ENCODE measurements at regions not wholly inside any gene's neighbourhood (a gene's known extent, or its start where the extent isn't known, plus 50 kb on each side); places are given as distances from the start of the nearest gene placed in this dataset.
A peak's percentile ranks its signal among the peaks of the same experiment; 100 is the strongest.

- Histone ChIP-seq H3K4me1 (ENCODE audit: control insufficient read depth in 3 of 3, insufficient read depth in 2 of 3, low read depth in 1 of 3, low read length in 2 of 3) (no peaks in the 10 kb centered on the region), H3K27ac (ENCODE audit: low read depth in 1 of 3, low read length in 2 of 3) (no peak overlapping the region), H3K36me3 (ENCODE audit: control insufficient read depth in 3 of 3, insufficient read depth in 2 of 3, low read depth in 1 of 3, low read length in 3 of 3) (no peaks in the 10 kb centered on the region), H3K27me3 (ENCODE audit: control insufficient read depth in 3 of 3, insufficient read depth in 3 of 3, low read length in 3 of 3) (no peaks in the 10 kb centered on the region), H3K9me3 (ENCODE audit: control insufficient read depth in 2 of 2, insufficient read depth in 1 of 2, low read depth in 1 of 2, low read length in 1 of 2) (no peaks in the 10 kb centered on the region), H3K4me3 (ENCODE audit: low read depth in 1 of 3, low read length in 3 of 3) (no peak overlapping the region)
- 87 to 94% (median 93%) methylated on average over 2 of the region's 2 CpGs for WGBS, 3 donors
- DNase-seq (no peak), FAIRE-seq (no peak)
These were observed 118.7 kb upstream of the MYOCD start for GRCh38 chr17:12546983-12547382.

DNA sequence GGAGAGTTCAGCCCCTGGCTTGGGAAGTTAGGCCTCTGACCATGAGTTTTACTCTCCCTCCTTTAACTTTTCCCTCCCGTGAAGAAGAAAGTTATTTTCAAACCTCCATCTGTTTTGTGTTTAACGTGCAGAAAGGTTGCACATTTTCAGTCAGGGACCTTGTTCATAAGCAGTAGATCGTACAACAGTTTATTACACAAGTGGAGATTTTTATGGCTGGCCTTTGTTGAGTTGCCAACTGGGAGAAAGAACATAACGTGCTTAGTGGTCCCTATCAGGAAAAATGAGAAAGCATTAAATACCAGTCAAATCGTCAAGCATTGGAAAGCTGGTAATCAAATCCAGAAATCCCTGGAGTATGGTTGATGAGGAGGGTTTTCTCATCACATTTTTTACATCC, 117.9 kb upstream of the MYOCD start:
- no peak overlapping the region for H3K4me3 ChIP-seq (ENCODE audit: low read depth in 1 of 3, low read length in 3 of 3)
- H3K36me3 ChIP-seq (ENCODE audit: control insufficient read depth in 3 of 3, insufficient read depth in 2 of 3, low read depth in 1 of 3, low read length in 3 of 3), result no peaks in the 10 kb centered on the region
- DNase-seq (no peak), FAIRE-seq (no peak)
- H3K4me1 ChIP-seq (ENCODE audit: control insufficient read depth in 3 of 3, insufficient read depth in 2 of 3, low read depth in 1 of 3, low read length in 2 of 3), result no peaks in the 10 kb centered on the region
- 29 to 81% (median 50%) methylated on average over 5 of the region's 5 CpGs for WGBS, 3 donors
- H3K9me3 ChIP-seq (ENCODE audit: control insufficient read depth in 2 of 2, insufficient read depth in 1 of 2, low read depth in 1 of 2, low read length in 1 of 2), result no peaks in the 10 kb centered on the region
- no peaks in the 10 kb centered on the region for H3K27me3 ChIP-seq (ENCODE audit: control insufficient read depth in 3 of 3, insufficient read depth in 3 of 3, low read length in 3 of 3)
- H3K27ac ChIP-seq (ENCODE audit: low read depth in 1 of 3, low read length in 2 of 3), result no peak overlapping the region

GRCh38 chr17:12548558-12548957, 117.1 kb upstream of the MYOCD start:
- H3K36me3 ChIP-seq (ENCODE audit: control insufficient read depth in 3 of 3, insufficient read depth in 2 of 3, low read depth in 1 of 3, low read length in 3 of 3), result no peaks in the 10 kb centered on the region
- WGBS, 3 donors, result 81 to 85% (median 84%) methylated on average over 4 of the region's 4 CpGs
- H3K4me3 ChIP-seq (ENCODE audit: low read depth in 1 of 3, low read length in 3 of 3), result no peak overlapping the region
- FAIRE-seq (no peak), DNase-seq (no peak)
- no peaks in the 10 kb centered on the region for H3K27me3 ChIP-seq (ENCODE audit: control insufficient read depth in 3 of 3, insufficient read depth in 3 of 3, low read length in 3 of 3)
- H3K27ac ChIP-seq (ENCODE audit: low read depth in 1 of 3, low read length in 2 of 3), result no peak overlapping the region
- H3K4me1 ChIP-seq (ENCODE audit: control insufficient read depth in 3 of 3, insufficient read depth in 2 of 3, low read depth in 1 of 3, low read length in 2 of 3), result no peaks in the 10 kb centered on the region
- H3K9me3 ChIP-seq (ENCODE audit: control insufficient read depth in 2 of 2, insufficient read depth in 1 of 2, low read depth in 1 of 2, low read length in 1 of 2), result no peaks in the 10 kb centered on the region

DNA sequence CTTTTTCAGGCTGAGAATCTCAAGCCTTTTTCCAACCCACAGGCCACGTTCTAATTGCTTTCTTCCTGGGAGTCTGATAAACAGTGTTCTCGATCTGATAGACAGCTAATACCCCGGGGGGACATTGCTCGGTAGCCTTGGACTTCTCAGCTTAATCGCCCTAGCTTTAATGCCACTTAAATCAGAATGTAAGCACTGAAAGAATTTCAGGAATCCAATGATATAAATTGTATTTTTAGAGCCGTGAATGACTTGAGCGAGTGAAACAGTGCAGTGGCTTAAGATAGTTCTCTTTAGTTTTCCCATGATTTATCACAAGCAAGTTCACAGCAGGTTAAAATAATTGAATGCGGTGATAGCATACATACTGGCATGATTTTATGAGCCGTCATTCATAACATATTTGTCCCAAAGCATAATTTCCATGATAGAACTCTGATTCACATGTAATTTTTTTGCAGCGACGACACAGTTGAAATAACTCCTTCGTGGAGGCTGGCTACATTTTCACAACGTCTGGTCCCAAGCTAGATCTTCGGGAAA, 116.1 kb upstream of the MYOCD start:
- H3K4me3 ChIP-seq (ENCODE audit: low read depth in 1 of 3, low read length in 3 of 3), result no peak overlapping the region
- H3K9me3 ChIP-seq (ENCODE audit: control insufficient read depth in 2 of 2, insufficient read depth in 1 of 2, low read depth in 1 of 2, low read length in 1 of 2), result no peaks in the 10 kb centered on the region
- no peaks in the 10 kb centered on the region for H3K27me3 ChIP-seq (ENCODE audit: control insufficient read depth in 3 of 3, insufficient read depth in 3 of 3, low read length in 3 of 3)
- H3K4me1 ChIP-seq (ENCODE audit: control insufficient read depth in 3 of 3, insufficient read depth in 2 of 3, low read depth in 1 of 3, low read length in 2 of 3), result no peaks in the 10 kb centered on the region
- no peaks in the 10 kb centered on the region for H3K36me3 ChIP-seq (ENCODE audit: control insufficient read depth in 3 of 3, insufficient read depth in 2 of 3, low read depth in 1 of 3, low read length in 3 of 3)
- peak overlapping the region in 1 of 3 donors; percentile 23 for H3K27ac ChIP-seq (ENCODE audit: low read depth in 1 of 3, low read length in 2 of 3)
- DNase-seq (no peak), FAIRE-seq (no peak)
- 52 to 64% (median 55%) methylated on average over 14 of the region's 14 CpGs for WGBS, 3 donors

- H3K27me3 ChIP-seq (ENCODE audit: control insufficient read depth in 3 of 3, insufficient read depth in 3 of 3, low read length in 3 of 3), result no peaks in the 10 kb centered on the region
- 86 to 89% (median 86%) methylated on average over 3 of the region's 3 CpGs for WGBS, 3 donors
- no peaks in the 10 kb centered on the region for H3K4me1 ChIP-seq (ENCODE audit: control insufficient read depth in 3 of 3, insufficient read depth in 2 of 3, low read depth in 1 of 3, low read length in 2 of 3)
- DNase-seq, result no peak
- no peak for FAIRE-seq
- H3K27ac ChIP-seq (ENCODE audit: low read depth in 1 of 3, low read length in 2 of 3), result no peak overlapping the region
- H3K36me3 ChIP-seq (ENCODE audit: control insufficient read depth in 3 of 3, insufficient read depth in 2 of 3, low read depth in 1 of 3, low read length in 3 of 3), result no peaks in the 10 kb centered on the region
- no peak overlapping the region for H3K4me3 ChIP-seq (ENCODE audit: low read depth in 1 of 3, low read length in 3 of 3)
- H3K9me3 ChIP-seq (ENCODE audit: control insufficient read depth in 2 of 2, insufficient read depth in 1 of 2, low read depth in 1 of 2, low read length in 1 of 2), result no peaks in the 10 kb centered on the region
These were observed 112.1 kb upstream of the MYOCD start for GRCh38 chr17:12553625-12554024.

GRCh38 chr17:12554251-12554650, 111.4 kb upstream of the MYOCD start:
- Histone ChIP-seq H3K4me1 (ENCODE audit: control insufficient read depth in 3 of 3, insufficient read depth in 2 of 3, low read depth in 1 of 3, low read length in 2 of 3) (no peaks in the 10 kb centered on the region), H3K36me3 (ENCODE audit: control insufficient read depth in 3 of 3, insufficient read depth in 2 of 3, low read depth in 1 of 3, low read length in 3 of 3) (no peaks in the 10 kb centered on the region), H3K9me3 (ENCODE audit: control insufficient read depth in 2 of 2, insufficient read depth in 1 of 2, low read depth in 1 of 2, low read length in 1 of 2) (no peaks in the 10 kb centered on the region), H3K4me3 (ENCODE audit: low read depth in 1 of 3, low read length in 3 of 3) (no peak overlapping the region), H3K27me3 (ENCODE audit: control insufficient read depth in 3 of 3, insufficient read depth in 3 of 3, low read length in 3 of 3) (no peaks in the 10 kb centered on the region), H3K27ac (ENCODE audit: low read depth in 1 of 3, low read length in 2 of 3) (no peak overlapping the region)
- 87 to 94% (median 91%) methylated on average over 4 of the region's 4 CpGs for WGBS, 3 donors
- DNase-seq (no peak), FAIRE-seq (no peak)

DNA sequence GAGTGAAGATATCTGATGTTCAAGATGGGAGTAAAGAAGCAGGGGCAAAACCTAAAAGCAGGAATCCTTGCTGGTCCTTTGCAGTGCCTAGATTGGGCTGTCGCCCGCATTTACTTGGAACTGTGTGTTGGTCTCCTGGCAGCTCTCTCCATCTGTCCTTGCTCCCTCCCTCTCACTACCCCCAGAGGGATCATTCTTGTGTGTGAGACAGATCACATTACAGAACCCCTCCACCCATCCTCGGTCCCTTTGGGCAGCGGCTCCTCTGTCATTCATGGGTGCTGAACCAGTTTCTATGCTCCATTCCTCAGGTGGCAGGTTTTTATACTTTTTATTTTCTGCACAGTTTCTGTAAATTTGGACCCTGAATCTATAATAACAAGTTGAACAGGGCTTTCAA, 99.4 kb upstream of the MYOCD start:
- H3K9me3 ChIP-seq (ENCODE audit: control insufficient read depth in 2 of 2, insufficient read depth in 1 of 2, low read depth in 1 of 2, low read length in 1 of 2), result no peaks in the 10 kb centered on the region
- H3K4me3 ChIP-seq (ENCODE audit: low read depth in 1 of 3, low read length in 3 of 3), result no peak overlapping the region
- no peaks in the 10 kb centered on the region for H3K27me3 ChIP-seq (ENCODE audit: control insufficient read depth in 3 of 3, insufficient read depth in 3 of 3, low read length in 3 of 3)
- WGBS, 3 donors, result 49 to 65% (median 63%) methylated on average over 4 of the region's 4 CpGs
- no peak for FAIRE-seq
- no peak for DNase-seq
- no peaks in the 10 kb centered on the region for H3K36me3 ChIP-seq (ENCODE audit: control insufficient read depth in 3 of 3, insufficient read depth in 2 of 3, low read depth in 1 of 3, low read length in 3 of 3)
- no peak overlapping the region for H3K27ac ChIP-seq (ENCODE audit: low read depth in 1 of 3, low read length in 2 of 3)
- H3K4me1 ChIP-seq (ENCODE audit: control insufficient read depth in 3 of 3, insufficient read depth in 2 of 3, low read depth in 1 of 3, low read length in 2 of 3), result no peaks in the 10 kb centered on the region

DNA sequence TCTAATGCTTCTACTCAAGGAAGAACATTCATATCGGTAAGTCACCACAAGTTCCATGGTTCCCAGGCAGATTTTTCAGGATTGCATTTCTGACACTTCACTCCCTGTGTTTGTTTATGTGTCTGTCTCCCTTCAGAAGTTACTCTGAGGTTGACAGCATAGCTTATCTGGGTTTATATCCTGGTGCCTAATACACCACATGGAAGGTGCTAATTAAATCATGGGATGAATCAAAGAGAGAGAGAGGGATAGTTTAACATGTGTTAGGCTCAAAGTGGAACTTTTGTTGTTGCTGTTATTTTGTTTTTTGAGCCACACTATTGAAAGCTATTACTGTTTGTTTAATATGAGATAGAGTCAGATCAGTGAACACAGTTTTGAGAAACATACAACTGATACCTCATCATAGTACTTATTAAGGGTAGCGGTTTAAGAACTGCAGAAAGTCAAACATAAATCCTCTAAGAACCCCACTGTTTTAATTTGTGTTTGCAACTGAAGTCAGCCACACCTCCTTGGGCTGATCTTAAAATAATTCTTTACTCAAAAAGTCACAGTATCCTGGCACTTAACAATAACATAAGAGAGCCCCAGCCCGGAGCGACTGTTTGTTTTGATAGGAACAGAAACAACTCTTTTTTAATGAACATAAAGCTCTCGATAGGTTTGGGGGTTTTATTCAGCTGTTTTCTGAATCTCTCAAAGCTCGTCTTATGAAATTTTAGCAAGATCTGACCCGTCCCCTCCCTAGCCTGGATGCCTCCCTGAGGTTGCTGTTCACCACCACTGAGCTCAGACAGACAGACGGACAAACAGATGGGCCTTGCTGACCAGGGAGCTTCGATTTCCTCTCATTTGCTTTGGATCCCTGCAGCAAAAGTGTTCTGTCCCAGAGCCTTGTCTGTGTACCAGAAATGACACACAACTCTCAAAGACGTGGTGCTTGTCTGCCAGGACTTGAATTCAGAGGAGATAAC, 98.3 kb upstream of the MYOCD start:
- Histone ChIP-seq H3K9me3 (ENCODE audit: control insufficient read depth in 2 of 2, insufficient read depth in 1 of 2, low read depth in 1 of 2, low read length in 1 of 2) (no peaks in the 10 kb centered on the region), H3K36me3 (ENCODE audit: control insufficient read depth in 3 of 3, insufficient read depth in 2 of 3, low read depth in 1 of 3, low read length in 3 of 3) (no peaks in the 10 kb centered on the region), H3K4me3 (ENCODE audit: low read depth in 1 of 3, low read length in 3 of 3) (no peak overlapping the region), H3K4me1 (ENCODE audit: control insufficient read depth in 3 of 3, insufficient read depth in 2 of 3, low read depth in 1 of 3, low read length in 2 of 3) (no peaks in the 10 kb centered on the region), H3K27me3 (ENCODE audit: control insufficient read depth in 3 of 3, insufficient read depth in 3 of 3, low read length in 3 of 3) (no peaks in the 10 kb centered on the region), H3K27ac (ENCODE audit: low read depth in 1 of 3, low read length in 2 of 3) (no peak overlapping the region)
- FAIRE-seq (no peak), DNase-seq (no peak)
- WGBS, 3 donors, result 58 to 65% (median 61%) methylated on average over 10 of the region's 10 CpGs
